ENCODE measurements at regions not wholly inside any gene's neighbourhood (a gene's known extent, or its start where the extent isn't known, plus 50 kb on each side); places are given as distances from the start of the nearest gene placed in this dataset.

GRCh38 chr5:127233590-127233989 lies 57.0 kb upstream of the MEGF10 start:
- TF ChIP-seq POLR2A (IDR thresholded peaks at IDR 0.05; ENCODE audit: extremely low read depth, insufficient read length): no peak
- no peak for TF ChIP-seq MYC (IDR thresholded peaks at IDR 0.05; ENCODE audit: low read depth, low read length)
- TF ChIP-seq, protein P1, sequence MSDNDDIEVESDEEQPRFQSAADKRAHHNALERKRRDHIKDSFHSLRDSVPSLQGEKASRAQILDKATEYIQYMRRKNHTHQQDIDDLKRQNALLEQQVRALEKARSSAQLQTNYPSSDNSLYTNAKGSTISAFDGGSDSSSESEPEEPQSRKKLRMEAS (IDR thresholded peaks at IDR 0.05; ENCODE audit: low read depth, low read length): no peak
- no peak for TF ChIP-seq CTCF (IDR thresholded peaks at IDR 0.05; ENCODE audit: low read depth, low read length)
- DNase-seq (ENCODE audit: low read depth): no peak
- no peak overlapping the region for H3K4me3 ChIP-seq (ENCODE audit: low read depth, low read length)

- no peak for DNase-seq (ENCODE audit: low read depth)
- H3K4me3 ChIP-seq (ENCODE audit: low read depth, low read length): no peak overlapping the region
- TF ChIP-seq, protein P1 (IDR thresholded peaks at IDR 0.05; ENCODE audit: low read depth, low read length): no peak
- TF ChIP-seq CTCF (IDR thresholded peaks at IDR 0.05; ENCODE audit: low read depth, low read length) (no peak), POLR2A (IDR thresholded peaks at IDR 0.05; ENCODE audit: extremely low read depth, insufficient read length) (no peak), MYC (IDR thresholded peaks at IDR 0.05; ENCODE audit: low read depth, low read length) (no peak)
Observed at GRCh38 chr5:127235136-127235535, 55.5 kb upstream of the MEGF10 start.

- no peak for DNase-seq (ENCODE audit: low read depth)
- TF ChIP-seq MYC (IDR thresholded peaks at IDR 0.05; ENCODE audit: low read depth, low read length) (no peak), POLR2A (IDR thresholded peaks at IDR 0.05; ENCODE audit: extremely low read depth, insufficient read length) (no peak), CTCF (IDR thresholded peaks at IDR 0.05; ENCODE audit: low read depth, low read length) (no peak)
- TF ChIP-seq, protein P1 (IDR thresholded peaks at IDR 0.05; ENCODE audit: low read depth, low read length): no peak
- H3K4me3 ChIP-seq (ENCODE audit: low read depth, low read length): no peak overlapping the region
Observed at GRCh38 chr5:127236254-127236653, 54.3 kb upstream of the MEGF10 start.

Measured in NB4 (cell line).